ENCODE measurements at regions not wholly inside any gene's neighbourhood (a gene's known extent, or its start where the extent isn't known, plus 50 kb on each side); places are given as distances from the start of the nearest gene placed in this dataset.

DNA sequence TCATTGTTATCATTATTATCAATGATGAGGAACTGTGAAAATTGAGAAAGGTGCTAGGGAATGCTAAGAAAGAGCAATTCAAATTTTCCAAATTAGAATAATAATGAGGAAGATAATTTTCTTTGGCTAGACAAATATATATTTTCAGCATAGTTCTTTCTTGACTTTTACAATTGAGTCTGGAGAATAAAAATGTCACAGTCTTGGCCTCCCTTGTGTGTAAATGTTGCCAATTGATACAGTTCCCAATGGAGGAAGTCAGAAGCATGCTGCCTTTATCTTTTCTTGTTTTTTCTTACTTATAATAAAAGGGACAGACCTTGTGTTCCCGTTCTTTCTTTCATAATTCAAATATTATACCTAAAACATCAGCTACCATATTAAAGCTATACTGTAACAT lies 774.4 kb downstream of the SI start:
- no peak for TF ChIP-seq POLR2A (IDR thresholded peaks at IDR 0.05)
- TF ChIP-seq, protein P1, sequence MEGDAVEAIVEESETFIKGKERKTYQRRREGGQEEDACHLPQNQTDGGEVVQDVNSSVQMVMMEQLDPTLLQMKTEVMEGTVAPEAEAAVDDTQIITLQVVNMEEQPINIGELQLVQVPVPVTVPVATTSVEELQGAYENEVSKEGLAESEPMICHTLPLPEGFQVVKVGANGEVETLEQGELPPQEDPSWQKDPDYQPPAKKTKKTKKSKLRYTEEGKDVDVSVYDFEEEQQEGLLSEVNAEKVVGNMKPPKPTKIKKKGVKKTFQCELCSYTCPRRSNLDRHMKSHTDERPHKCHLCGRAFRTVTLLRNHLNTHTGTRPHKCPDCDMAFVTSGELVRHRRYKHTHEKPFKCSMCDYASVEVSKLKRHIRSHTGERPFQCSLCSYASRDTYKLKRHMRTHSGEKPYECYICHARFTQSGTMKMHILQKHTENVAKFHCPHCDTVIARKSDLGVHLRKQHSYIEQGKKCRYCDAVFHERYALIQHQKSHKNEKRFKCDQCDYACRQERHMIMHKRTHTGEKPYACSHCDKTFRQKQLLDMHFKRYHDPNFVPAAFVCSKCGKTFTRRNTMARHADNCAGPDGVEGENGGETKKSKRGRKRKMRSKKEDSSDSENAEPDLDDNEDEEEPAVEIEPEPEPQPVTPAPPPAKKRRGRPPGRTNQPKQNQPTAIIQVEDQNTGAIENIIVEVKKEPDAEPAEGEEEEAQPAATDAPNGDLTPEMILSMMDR (IDR thresholded peaks at IDR 0.05): no peak

Measured in heart left ventricle (tissue), 13 donors.